H1 (cell line): ENCODE measurements at regions not wholly inside any gene's neighbourhood (a gene's known extent, or its start where the extent isn't known, plus 50 kb on each side); places are given as distances from the start of the nearest gene placed in this dataset.

Experiments
- CTCF ChIA-PET: fragments of 300-600 bp; sonication (Branson Sonifier 250); formaldehyde crosslinking; loops from one replicate; lab custom pipeline; 2021; ENCODE audit not compliant: partially characterized antibody; lab: Charles Lee
- POLR2A ChIA-PET: fragments of 300-600 bp; sonication (Branson Sonifier 250); formaldehyde crosslinking; loops from one replicate; lab custom pipeline; 2021; ENCODE audit warnings: inconsistent platforms; ENCODE audit not compliant: partially characterized antibody; lab: Charles Lee
- DNase-seq, 2 experiments: peaks; one replicate each; pipeline versions ENCODE4 v3.0.0 to v3.0.0-alpha.2; 2010 to 2022; ENCODE audit warnings: low spot score in 2 of 2, low read depth in 1 of 2, mixed read lengths in 1 of 2
- FAIRE-seq: peaks from 2 replicates; lab custom pipeline; 2011; peaks lifted over from hg19 to GRCh38; lab: Jason Lieb, UNC
- H2AFZ ChIP-seq: 2 replicates; pipeline ENCODE4 v1.8.1; 2012; ENCODE audit warnings: low read length, inconsistent platforms
- H2AK5ac ChIP-seq: 2 replicates; pipeline ENCODE4 v1.6.1; 2013; ENCODE audit warnings: low read depth, low read length
- H2BK120ac ChIP-seq: replicated peaks from 2 replicates; pipeline ENCODE3; 2013; ENCODE audit warnings: low read depth, low read length, inconsistent platforms
- H2BK12ac ChIP-seq: 2 replicates; pipeline ENCODE4 v1.6.1; 2013; ENCODE audit warnings: low read depth, low read length
- H2BK15ac ChIP-seq: 2 replicates; pipeline ENCODE4 v1.6.1; 2013; ENCODE audit warnings: low read length
- H2BK20ac ChIP-seq: 2 replicates; pipeline ENCODE4 v1.6.1; 2013; ENCODE audit warnings: low read length
- H2BK5ac ChIP-seq: 2 replicates; pipeline ENCODE4 v1.6.1; 2013; ENCODE audit warnings: low read depth, low read length
- H3K14ac ChIP-seq: 2 replicates; pipeline ENCODE4 v1.6.1; 2013; ENCODE audit warnings: inconsistent platforms; ENCODE audit not compliant: insufficient read length
- H3K18ac ChIP-seq: 2 replicates; pipeline ENCODE4 v1.6.1; 2013; ENCODE audit warnings: low read length; ENCODE audit errors: extremely low read depth
- H3K23ac ChIP-seq: 2 replicates; pipeline ENCODE4 v1.6.1; 2013; ENCODE audit warnings: inconsistent platforms; ENCODE audit not compliant: insufficient read length
- H3K23me2 ChIP-seq: 2 replicates; pipeline ENCODE4 v1.6.1; 2013; ENCODE audit warnings: low read depth, low read length
- H3K27ac ChIP-seq: 2 replicates; pipeline ENCODE4 v1.6.1; 2011; ENCODE audit warnings: low read depth, low read length, inconsistent platforms
- H3K27me3 ChIP-seq, 4 experiments: replicated peaks in 1 of 4; 1 replicate in 1 of 4; 2 replicates in 3 of 4; pipeline versions ENCODE4 v1.6.1 to v1.8.1; 2011 to 2013; ENCODE audit warnings: low read length in 3 of 4, mild to moderate bottlenecking in 3 of 4, inconsistent platforms in 2 of 4, mixed read lengths in 2 of 4, moderate library complexity in 1 of 4; ENCODE audit not compliant: control insufficient read depth in 3 of 4, insufficient read depth in 3 of 4; ENCODE audit errors: extremely low read depth in 1 of 4
- H3K36me3 ChIP-seq, 4 experiments: 2 replicates each; pipeline versions ENCODE4 v1.6.1 to v1.8.1; 2011 to 2013; ENCODE audit warnings: mild to moderate bottlenecking in 4 of 4, low read length in 3 of 4, moderate library complexity in 2 of 4, control low read depth in 1 of 4, inconsistent platforms in 1 of 4; ENCODE audit not compliant: insufficient read depth in 4 of 4, control insufficient read depth in 2 of 4
- H3K4ac ChIP-seq: replicated peaks from 2 replicates; pipeline ENCODE3; 2013; ENCODE audit warnings: low read length, low read depth, mixed read lengths, inconsistent platforms; ENCODE audit not compliant: insufficient read length
- H3K4me1 ChIP-seq, 4 experiments: replicated peaks in 1 of 4; 1 replicate in 1 of 4; 2 replicates in 3 of 4; pipeline versions ENCODE4 v1.6.1 to v1.8.1; 2011 to 2013; ENCODE audit warnings: low read length in 3 of 4, inconsistent platforms in 2 of 4, mixed read lengths in 1 of 4; ENCODE audit not compliant: insufficient read depth in 4 of 4, control insufficient read depth in 3 of 4
- H3K4me2 ChIP-seq, 2 experiments: 2 replicates each; pipeline versions ENCODE4 v1.6.1 to v1.8.1; 2011 to 2013; ENCODE audit warnings: low read depth in 2 of 2, low read length in 2 of 2, control low read depth in 1 of 2, inconsistent platforms in 1 of 2, mild to moderate bottlenecking in 1 of 2; ENCODE audit not compliant: insufficient read depth in 1 of 2
- H3K4me3 ChIP-seq, 4 experiments: fragments of 200-600, 300-600 bp in 1 of 4; sonication (generic), shearing (Covaris generic), sonication (Bioruptor Twin) in 1 of 4; 2 replicates each; pipeline versions ENCODE4 v1.5.1 to v1.8.1; 2011 to 2016; ENCODE audit warnings: low read length in 4 of 4, low read depth in 3 of 4, control low read depth in 2 of 4, inconsistent platforms in 2 of 4, mild to moderate bottlenecking in 2 of 4, mixed read lengths in 1 of 4, moderate library complexity in 1 of 4; ENCODE audit not compliant: insufficient read depth in 2 of 4; ENCODE audit errors: extremely low read depth in 1 of 4
- H3K56ac ChIP-seq: replicated peaks from 2 replicates; pipeline ENCODE3; 2013; ENCODE audit warnings: low read depth, mild to moderate bottlenecking, mixed read lengths, low read length, inconsistent platforms; ENCODE audit not compliant: insufficient read length
- H3K79me1 ChIP-seq: 2 replicates; pipeline ENCODE4 v1.6.1; 2013; ENCODE audit warnings: low read depth, low read length, control low read depth
- H3K79me2 ChIP-seq, 2 experiments: 2 replicates each; pipeline versions ENCODE4 v1.6.1 to v1.8.1; 2012 to 2013; ENCODE audit warnings: low read length in 2 of 2, mild to moderate bottlenecking in 2 of 2, inconsistent platforms in 1 of 2; ENCODE audit not compliant: insufficient read depth in 2 of 2, control insufficient read depth in 1 of 2
- H3K9ac ChIP-seq, 4 experiments: replicated peaks in 1 of 4; 1 replicate in 1 of 4; 2 replicates in 3 of 4; pipeline versions ENCODE4 v1.6.1 to v1.8.1; 2011 to 2013; ENCODE audit warnings: low read depth in 3 of 4, low read length in 3 of 4, control low read depth in 2 of 4, mild to moderate bottlenecking in 2 of 4, moderate library complexity in 2 of 4, inconsistent platforms in 1 of 4; ENCODE audit errors: extremely low read depth in 1 of 4
- H3K9me3 ChIP-seq, 2 experiments: 2 replicates each; pipeline versions ENCODE4 v1.6.1 to v1.8.1; 2012 to 2013; ENCODE audit warnings: mild to moderate bottlenecking in 2 of 2, moderate library complexity in 2 of 2, control low read depth in 1 of 2, inconsistent platforms in 1 of 2, low read depth in 1 of 2, low read length in 1 of 2, mixed read lengths in 1 of 2; ENCODE audit not compliant: insufficient read depth in 2 of 2
- H4K20me1 ChIP-seq, 2 experiments: replicated peaks in 1 of 2; 2 replicates each; pipeline versions ENCODE3 to v1.8.1; 2011 to 2013; ENCODE audit warnings: inconsistent platforms in 2 of 2, low read length in 2 of 2, mild to moderate bottlenecking in 1 of 2; ENCODE audit not compliant: insufficient read depth in 2 of 2, control insufficient read depth in 1 of 2
- H4K5ac ChIP-seq: 2 replicates; pipeline ENCODE4 v1.6.1; 2013; ENCODE audit warnings: low read length, low read depth, mixed read lengths, inconsistent platforms; ENCODE audit not compliant: insufficient read length
- H4K8ac ChIP-seq: 2 replicates; pipeline ENCODE4 v1.8.0; 2013; ENCODE audit warnings: mild to moderate bottlenecking, moderate library complexity, low read length, inconsistent platforms; ENCODE audit not compliant: insufficient read depth; ENCODE audit errors: extremely low read depth
- H4K91ac ChIP-seq: replicated peaks from 2 replicates; pipeline ENCODE3; 2013; ENCODE audit warnings: low read length, mixed read lengths, inconsistent platforms; ENCODE audit not compliant: insufficient read length
- ASH2L ChIP-seq: fragments of 200-600, 300-600 bp; sonication (generic); IDR thresholded peaks from one replicate; pipeline ENCODE4 v1.7.1; 2017; ENCODE audit warnings: low read length
- ATF2 ChIP-seq: IDR thresholded peaks from 2 replicates; pipeline ENCODE4 v1.6.1; 2012; ENCODE audit warnings: low read length, inconsistent platforms
- BACH1 ChIP-seq: IDR thresholded peaks from 2 replicates; pipeline ENCODE4 v1.6.1; 2012; ENCODE audit warnings: low read length, improper control_type of control experiment
- BRCA1 ChIP-seq: IDR thresholded peaks from 2 replicates; pipeline ENCODE4 v1.6.1; 2012; ENCODE audit warnings: low read depth, low read length, improper control_type of control experiment
- CHD2 ChIP-seq: IDR thresholded peaks from 2 replicates; pipeline ENCODE4 v1.6.1; 2012; ENCODE audit warnings: low read length, improper control_type of control experiment
- CREB1 ChIP-seq: IDR thresholded peaks from 2 replicates; pipeline ENCODE4 v1.6.1; 2012; ENCODE audit warnings: inconsistent platforms
- CTBP2 ChIP-seq: IDR thresholded peaks from 2 replicates; pipeline ENCODE4 v1.7.0; 2011; ENCODE audit warnings: borderline replicate concordance, mild to moderate bottlenecking, moderate library complexity, mixed read lengths, low read length; ENCODE audit not compliant: insufficient read depth, insufficient read length
- JUND ChIP-seq: IDR thresholded peaks from 2 replicates; pipeline ENCODE4 v1.6.1; 2011; ENCODE audit warnings: mild to moderate bottlenecking, improper control_type of control experiment, low read length
- POLR2AphosphoS5 ChIP-seq: IDR thresholded peaks from 2 replicates; pipeline ENCODE4 v1.6.1; 2011; ENCODE audit warnings: low read depth, low read length
- POU5F1 ChIP-seq: IDR thresholded peaks from 2 replicates; pipeline ENCODE4 v1.6.1; 2011; ENCODE audit warnings: low read depth, mild to moderate bottlenecking, low read length, moderate library complexity
- SUZ12 ChIP-seq: fragments of 200-600 bp; sonication (generic); IDR thresholded peaks from 2 replicates; pipeline ENCODE4 v1.6.1; 2012; ENCODE audit warnings: mild to moderate bottlenecking, inconsistent platforms, low read length, moderate library complexity, mixed read lengths
- YY1 ChIP-seq: IDR thresholded peaks from 2 replicates; pipeline ENCODE4 v1.6.1; 2011; ENCODE audit warnings: low read depth, mild to moderate bottlenecking, low read length

- Histone ChIP-seq H3K4me3 (no peak overlapping the region), H3K14ac (no peak overlapping the region), H3K9ac (no peak overlapping the region), H2BK120ac (no peak overlapping the region), H4K20me1 (no peaks in the 10 kb centered on the region)
- FAIRE-seq, result no peak
- CTCF ChIA-PET, result no interaction called here
- TF ChIP-seq POLR2AphosphoS5, result no peak
- no peak for TF ChIP-seq BACH1
- no peak for TF ChIP-seq CHD2
- TF ChIP-seq YY1, result no peak
- TF ChIP-seq BRCA1, result no peak
- no peak for TF ChIP-seq JUND
- no peak for TF ChIP-seq SUZ12
- TF ChIP-seq CREB1, result no peak
- no peak for TF ChIP-seq POU5F1
- TF ChIP-seq ASH2L, result no peak
- no peak for TF ChIP-seq ATF2
- no peak for TF ChIP-seq CTBP2
- TF ChIP-seq, all 59 proteins: peak for 0
- no peak overlapping the region for H4K91ac ChIP-seq
- peaks cover 0 to 12% (median 0%) of the 10 kb centered on the region in 4 experiments; a peak in 4 of 8 replicates for H3K36me3 ChIP-seq
- no peaks in the 10 kb centered on the region for H3K79me2 ChIP-seq
- DNase-seq, result no peak
- H3K4ac ChIP-seq, result no peak overlapping the region
- H3K27me3 ChIP-seq, result peaks cover 0 to 2% (median 0%) of the 10 kb centered on the region in 4 experiments; a peak in 1 of 7 replicates
- no peak overlapping the region for H2BK12ac ChIP-seq
- H2AFZ ChIP-seq, result no peak overlapping the region
- no peak overlapping the region for H4K5ac ChIP-seq
- POLR2A ChIA-PET, result no interaction called here
- no peaks in the 10 kb centered on the region for H3K23me2 ChIP-seq
- H3K18ac ChIP-seq, result no peak overlapping the region
- no peak overlapping the region for H2BK5ac ChIP-seq
- no peak overlapping the region for H3K27ac ChIP-seq
- H2BK15ac ChIP-seq, result no peak overlapping the region
- H3K4me1 ChIP-seq, result no peaks in the 10 kb centered on the region
- H3K79me1 ChIP-seq, result no peaks in the 10 kb centered on the region
- H3K23ac ChIP-seq, result no peak overlapping the region
- H2BK20ac ChIP-seq, result no peak overlapping the region
- H3K9me3 ChIP-seq, result peaks cover 26 to 29% of the 10 kb centered on the region in 2 experiments
- H4K8ac ChIP-seq, result no peak overlapping the region
- no peak overlapping the region for H3K56ac ChIP-seq
- no peak overlapping the region for H2AK5ac ChIP-seq
- no peak overlapping the region for H3K4me2 ChIP-seq
These were observed 316.3 kb upstream of the LRRTM4 start for GRCh38 chr2:77838441-77838840.
